ENCODE measurements at regions not wholly inside any gene's neighbourhood (a gene's known extent, or its start where the extent isn't known, plus 50 kb on each side); places are given as distances from the start of the nearest gene placed in this dataset.

DNA sequence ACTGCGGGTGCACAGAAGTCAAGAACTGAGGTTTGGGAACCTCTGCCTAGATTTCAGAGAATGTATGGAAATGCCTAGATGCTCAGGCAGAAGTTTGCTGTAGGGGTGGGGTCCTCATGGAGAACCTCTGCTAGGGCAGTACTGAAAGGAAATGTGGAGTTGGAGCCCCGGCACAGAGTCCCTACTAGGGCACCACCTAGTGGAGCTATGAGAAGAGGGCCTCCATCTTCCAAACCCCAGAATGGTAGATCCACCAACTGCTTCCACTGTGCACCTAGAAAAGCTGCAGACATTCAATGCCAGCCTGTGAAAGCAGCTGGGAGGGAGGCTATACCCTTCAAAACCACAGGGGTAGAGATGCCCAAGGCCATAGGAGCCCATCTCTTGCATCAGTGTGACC, 1336.0 kb upstream of the CELF2 start:
- ChIA-PET CTCF (interaction anchor here (0.9 to 1.5 kb wide), 2 partner anchors 339 to 362 kb away, joined by 3 to 4 read pairs; no protein-coding TSS in a partner anchor), SMC1A (ENCODE audit: uncharacterized antibody, unreplicated experiment) (no interaction called here), RAD21 (ENCODE audit: unreplicated experiment) (no interaction called here), POLR2A (no interaction called here)
- DNase-seq (ENCODE audit: low read depth, low spot score) (no peak), ATAC-seq (no peak), FAIRE-seq (no peak)
- no peak overlapping the region for H3K4me3 ChIP-seq
- WGBS (ENCODE audit: insufficient coverage, insufficient replicate concordance, low lambda C conversion rate, missing lambda C conversion rate): 0% methylated on average over 2 of the region's 2 CpGs
- in situ Hi-C loops (cut with MboI): no loop called here
- no peaks in the 10 kb centered on the region for H3K27me3 ChIP-seq (replicated peaks in 1 of 2; ENCODE audit: control insufficient read depth in 2 of 2, insufficient read depth in 2 of 2, low read length in 1 of 2)
- H3K27ac ChIP-seq (ENCODE audit: control insufficient read depth, insufficient read depth): no peak overlapping the region
- no peak overlapping the region for H3K4me2 ChIP-seq (ENCODE audit: control insufficient read depth, insufficient read depth)
- no peak overlapping the region for H3K9ac ChIP-seq (ENCODE audit: control insufficient read depth, insufficient read depth, low read length)
- H3K4me1 ChIP-seq (ENCODE audit: control insufficient read depth, insufficient read depth, low read length): no peaks in the 10 kb centered on the region
- no peaks in the 10 kb centered on the region for H3K36me3 ChIP-seq (ENCODE audit: control insufficient read depth in 2 of 2, insufficient read depth in 2 of 2, low read length in 1 of 2)
- no TSS peak for BruUV-seq (replicated peaks)
- no peaks in the 10 kb centered on the region for H3K79me2 ChIP-seq (ENCODE audit: control insufficient read depth, insufficient read depth, low read length)
- intact Hi-C loops (cut with micrococcal nuclease; ENCODE audit: unreplicated experiment): loop anchor here (2.0 kb wide), 1 partner anchor 339 kb away; no protein-coding TSS in a partner anchor
- no peaks in the 10 kb centered on the region for H4K20me1 ChIP-seq (ENCODE audit: control insufficient read depth, insufficient read depth)
- H3K9me3 ChIP-seq (replicated peaks; ENCODE audit: control insufficient read depth, insufficient read depth, low read length): no peaks in the 10 kb centered on the region; the same call in 1 of the 3 replicates
- no peak overlapping the region for H2AFZ ChIP-seq (ENCODE audit: control insufficient read depth, low read depth, low read length)
- TF ChIP-seq, protein P1, sequence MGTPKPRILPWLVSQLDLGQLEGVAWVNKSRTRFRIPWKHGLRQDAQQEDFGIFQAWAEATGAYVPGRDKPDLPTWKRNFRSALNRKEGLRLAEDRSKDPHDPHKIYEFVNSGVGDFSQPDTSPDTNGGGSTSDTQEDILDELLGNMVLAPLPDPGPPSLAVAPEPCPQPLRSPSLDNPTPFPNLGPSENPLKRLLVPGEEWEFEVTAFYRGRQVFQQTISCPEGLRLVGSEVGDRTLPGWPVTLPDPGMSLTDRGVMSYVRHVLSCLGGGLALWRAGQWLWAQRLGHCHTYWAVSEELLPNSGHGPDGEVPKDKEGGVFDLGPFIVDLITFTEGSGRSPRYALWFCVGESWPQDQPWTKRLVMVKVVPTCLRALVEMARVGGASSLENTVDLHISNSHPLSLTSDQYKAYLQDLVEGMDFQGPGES (IDR thresholded peaks at IDR 0.05): no peak
- TF ChIP-seq, protein P2, sequence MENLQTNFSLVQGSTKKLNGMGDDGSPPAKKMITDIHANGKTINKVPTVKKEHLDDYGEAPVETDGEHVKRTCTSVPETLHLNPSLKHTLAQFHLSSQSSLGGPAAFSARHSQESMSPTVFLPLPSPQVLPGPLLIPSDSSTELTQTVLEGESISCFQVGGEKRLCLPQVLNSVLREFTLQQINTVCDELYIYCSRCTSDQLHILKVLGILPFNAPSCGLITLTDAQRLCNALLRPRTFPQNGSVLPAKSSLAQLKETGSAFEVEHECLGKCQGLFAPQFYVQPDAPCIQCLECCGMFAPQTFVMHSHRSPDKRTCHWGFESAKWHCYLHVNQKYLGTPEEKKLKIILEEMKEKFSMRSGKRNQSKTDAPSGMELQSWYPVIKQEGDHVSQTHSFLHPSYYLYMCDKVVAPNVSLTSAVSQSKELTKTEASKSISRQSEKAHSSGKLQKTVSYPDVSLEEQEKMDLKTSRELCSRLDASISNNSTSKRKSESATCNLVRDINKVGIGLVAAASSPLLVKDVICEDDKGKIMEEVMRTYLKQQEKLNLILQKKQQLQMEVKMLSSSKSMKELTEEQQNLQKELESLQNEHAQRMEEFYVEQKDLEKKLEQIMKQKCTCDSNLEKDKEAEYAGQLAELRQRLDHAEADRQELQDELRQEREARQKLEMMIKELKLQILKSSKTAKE (IDR thresholded peaks at IDR 0.05; ENCODE audit: low read depth, poor library complexity, severe bottlenecking): no peak
- peak; percentile 36; the same call in 1 of the 2 replicates for TF ChIP-seq RAD21 (IDR thresholded peaks at IDR 0.05; ENCODE audit: insufficient read depth, low read depth, low read length)
- TF ChIP-seq SMARCA5 (IDR thresholded peaks at IDR 0.05): no peak
- TF ChIP-seq ETV6 (conservative IDR thresholded peaks at IDR 0.05 in 1 of 2, IDR thresholded peaks at IDR 0.05 in 1 of 2; ENCODE audit: borderline replicate concordance in 1 of 2, low read depth in 1 of 2): no peak
- TF ChIP-seq, protein P3, sequence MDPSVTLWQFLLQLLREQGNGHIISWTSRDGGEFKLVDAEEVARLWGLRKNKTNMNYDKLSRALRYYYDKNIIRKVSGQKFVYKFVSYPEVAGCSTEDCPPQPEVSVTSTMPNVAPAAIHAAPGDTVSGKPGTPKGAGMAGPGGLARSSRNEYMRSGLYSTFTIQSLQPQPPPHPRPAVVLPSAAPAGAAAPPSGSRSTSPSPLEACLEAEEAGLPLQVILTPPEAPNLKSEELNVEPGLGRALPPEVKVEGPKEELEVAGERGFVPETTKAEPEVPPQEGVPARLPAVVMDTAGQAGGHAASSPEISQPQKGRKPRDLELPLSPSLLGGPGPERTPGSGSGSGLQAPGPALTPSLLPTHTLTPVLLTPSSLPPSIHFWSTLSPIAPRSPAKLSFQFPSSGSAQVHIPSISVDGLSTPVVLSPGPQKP (IDR thresholded peaks at IDR 0.05; ENCODE audit: low read depth, low read length): no peak
- no peak for TF ChIP-seq MYB (IDR thresholded peaks at IDR 0.05; ENCODE audit: borderline replicate concordance, low read depth, low read length)
- TF ChIP-seq SMAD5 (IDR thresholded peaks at IDR 0.05; ENCODE audit: low read depth): no peak
- no peak for TF ChIP-seq CREM (IDR thresholded peaks at IDR 0.05; ENCODE audit: low read depth)
- peak; percentile 21; the same call in 1 of the 2 replicates for TF ChIP-seq SMC3 (IDR thresholded peaks at IDR 0.05; ENCODE audit: borderline replicate concordance, low read length)
- TF ChIP-seq, protein P4, sequence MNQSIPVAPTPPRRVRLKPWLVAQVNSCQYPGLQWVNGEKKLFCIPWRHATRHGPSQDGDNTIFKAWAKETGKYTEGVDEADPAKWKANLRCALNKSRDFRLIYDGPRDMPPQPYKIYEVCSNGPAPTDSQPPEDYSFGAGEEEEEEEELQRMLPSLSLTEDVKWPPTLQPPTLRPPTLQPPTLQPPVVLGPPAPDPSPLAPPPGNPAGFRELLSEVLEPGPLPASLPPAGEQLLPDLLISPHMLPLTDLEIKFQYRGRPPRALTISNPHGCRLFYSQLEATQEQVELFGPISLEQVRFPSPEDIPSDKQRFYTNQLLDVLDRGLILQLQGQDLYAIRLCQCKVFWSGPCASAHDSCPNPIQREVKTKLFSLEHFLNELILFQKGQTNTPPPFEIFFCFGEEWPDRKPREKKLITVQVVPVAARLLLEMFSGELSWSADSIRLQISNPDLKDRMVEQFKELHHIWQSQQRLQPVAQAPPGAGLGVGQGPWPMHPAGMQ (IDR thresholded peaks at IDR 0.05; ENCODE audit: borderline replicate concordance): no peak
- TF ChIP-seq TARDBP (IDR thresholded peaks at IDR 0.05; ENCODE audit: borderline replicate concordance): no peak
- TF ChIP-seq, protein P5, sequence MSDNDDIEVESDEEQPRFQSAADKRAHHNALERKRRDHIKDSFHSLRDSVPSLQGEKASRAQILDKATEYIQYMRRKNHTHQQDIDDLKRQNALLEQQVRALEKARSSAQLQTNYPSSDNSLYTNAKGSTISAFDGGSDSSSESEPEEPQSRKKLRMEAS (IDR thresholded peaks at IDR 0.05; ENCODE audit: low read depth, low read length): no peak
- TF ChIP-seq EZH2 (IDR thresholded peaks at IDR 0.05; ENCODE audit: borderline replicate concordance, control insufficient read depth, low read depth, low read length): no peak
- TF ChIP-seq ZNF207 (IDR thresholded peaks at IDR 0.05; ENCODE audit: borderline replicate concordance): no peak
- no peak for TF ChIP-seq ESRRA (IDR thresholded peaks at IDR 0.05; ENCODE audit: low read length)
- TF ChIP-seq, protein P6, sequence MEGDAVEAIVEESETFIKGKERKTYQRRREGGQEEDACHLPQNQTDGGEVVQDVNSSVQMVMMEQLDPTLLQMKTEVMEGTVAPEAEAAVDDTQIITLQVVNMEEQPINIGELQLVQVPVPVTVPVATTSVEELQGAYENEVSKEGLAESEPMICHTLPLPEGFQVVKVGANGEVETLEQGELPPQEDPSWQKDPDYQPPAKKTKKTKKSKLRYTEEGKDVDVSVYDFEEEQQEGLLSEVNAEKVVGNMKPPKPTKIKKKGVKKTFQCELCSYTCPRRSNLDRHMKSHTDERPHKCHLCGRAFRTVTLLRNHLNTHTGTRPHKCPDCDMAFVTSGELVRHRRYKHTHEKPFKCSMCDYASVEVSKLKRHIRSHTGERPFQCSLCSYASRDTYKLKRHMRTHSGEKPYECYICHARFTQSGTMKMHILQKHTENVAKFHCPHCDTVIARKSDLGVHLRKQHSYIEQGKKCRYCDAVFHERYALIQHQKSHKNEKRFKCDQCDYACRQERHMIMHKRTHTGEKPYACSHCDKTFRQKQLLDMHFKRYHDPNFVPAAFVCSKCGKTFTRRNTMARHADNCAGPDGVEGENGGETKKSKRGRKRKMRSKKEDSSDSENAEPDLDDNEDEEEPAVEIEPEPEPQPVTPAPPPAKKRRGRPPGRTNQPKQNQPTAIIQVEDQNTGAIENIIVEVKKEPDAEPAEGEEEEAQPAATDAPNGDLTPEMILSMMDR (IDR thresholded peaks at IDR 0.05 in 2 of 3, conservative IDR thresholded peaks at IDR 0.05 in 1 of 3; ENCODE audit: control insufficient read depth in 2 of 3, extremely low read depth in 1 of 3, insufficient read depth in 1 of 3, low read depth in 3 of 3, low read length in 3 of 3): peak; percentile 15 to 35 (median 20); a peak in 1 of 6 replicates
